Stomach (tissue), 8 donors: ENCODE measurements at regions not wholly inside any gene's neighbourhood (a gene's known extent, or its start where the extent isn't known, plus 50 kb on each side); places are given as distances from the start of the nearest gene placed in this dataset.

Experiments used
- DNase-seq, 2 donors: peaks; one replicate each; pipeline versions ENCODE4 v3.0.0 to v3.0.0-alpha.2; 2013 to 2019
- H3K27ac ChIP-seq, 5 donors: fragments of 200-600 bp in 4 of 5; sonication (generic) in 4 of 5; one replicate each; pipeline ENCODE4 v1.5.1; 2013 to 2019; ENCODE audit warnings: mild to moderate bottlenecking in 1 of 5, moderate library complexity in 1 of 5
- H3K27me3 ChIP-seq, 3 donors: fragments of 200-600 bp; sonication (generic); one replicate each; pipeline ENCODE4 v1.5.1; 2017 to 2019; ENCODE audit warnings: mixed run types in 1 of 3
- H3K36me3 ChIP-seq, 4 donors: fragments of 200-600 bp; sonication (generic); 1 replicate in 3 of 4; 2 replicates in 1 of 4; pipeline ENCODE4 v1.5.1; 2016 to 2019
- H3K4me1 ChIP-seq, 4 donors: fragments of 200-600 bp; sonication (generic); one replicate each; pipeline ENCODE4 v1.5.1; 2016 to 2019
- H3K4me3 ChIP-seq, 4 donors: fragments of 200-600 bp; sonication (generic) in 3 of 4; one replicate each; pipeline ENCODE4 v1.5.1; 2016 to 2019; ENCODE audit warnings: mild to moderate bottlenecking in 1 of 4
- H3K9me3 ChIP-seq, 4 donors: fragments of 200-600 bp; sonication (generic); one replicate each; pipeline ENCODE4 v1.5.1; 2016 to 2019
- EP300 ChIP-seq: sonication (generic); formaldehyde crosslinking; IDR thresholded peaks from one replicate; pipeline ENCODE4 v1.6.1; 2017; ENCODE audit warnings: antibody characterized with exemption
- POLR2A ChIP-seq, 4 donors: fragments of 450-650 bp; IDR thresholded peaks; one replicate each; pipeline ENCODE4 v1.6.1; 2016; ENCODE audit warnings: antibody characterized with exemption in 4 of 4, control low read depth in 2 of 4, mild to moderate bottlenecking in 1 of 4, moderate library complexity in 1 of 4
- POLR2AphosphoS5 ChIP-seq, 3 donors: sonication (generic); formaldehyde crosslinking; IDR thresholded peaks; one replicate each; pipeline ENCODE4 v1.6.1; 2016; ENCODE audit warnings: antibody characterized with exemption in 3 of 3
- WGBS, 5 donors: extraction: QIAGEN DNeasy Blood & Tissue Kit in 3 of 5; methylation state at CpG; one replicate each; pipeline versions ENCODE4 v1.1.5 to v1.1.7; 2013 to 2018; 5-methylcytosine and 5-hydroxymethylcytosine counted together
- intact Hi-C: fragments of 100-400 bp; cut with DNase I; formaldehyde crosslinking; loops from one replicate; pipeline ENCODE4 v1.15.1; 2023; ENCODE audit warnings: low total_unique reads
- TF ChIP-seq, protein P1 (sequence below), 7 experiments: fragments of 450-650 bp in 4 of 7; fragments of 200-600 bp in 3 of 7; sonication (generic) in 3 of 7; IDR thresholded peaks; one replicate each; pipeline ENCODE4 v1.5.1; 2016 to 2019; ENCODE audit warnings: antibody characterized with exemption in 7 of 7, control low read depth in 2 of 7, mild to moderate bottlenecking in 1 of 7
- donor health status: healthy with polysubstance abuse.
- donor health status: Bipolar disorder and iron deficiency.
- donor health status: healthy.

DNA sequence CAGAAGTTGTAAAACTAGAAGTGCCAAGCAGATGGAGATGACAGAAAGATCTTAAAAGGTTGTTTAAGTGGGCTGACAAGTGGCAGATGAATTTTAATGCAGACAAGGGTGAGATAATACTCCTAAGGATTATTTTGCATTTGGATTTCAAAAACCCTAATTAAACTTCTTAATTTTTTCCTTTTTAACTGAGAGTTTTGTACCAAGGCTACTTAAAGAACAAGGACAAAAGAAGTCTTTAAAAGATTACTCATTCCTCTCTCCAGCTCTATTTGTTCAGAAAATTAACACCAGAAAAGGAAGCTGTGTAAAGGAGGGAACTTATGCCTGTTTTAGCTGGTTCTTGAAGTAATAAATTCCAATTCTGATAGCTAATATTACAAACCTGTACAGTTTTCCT, 275.4 kb downstream of the ETNK1 start:
- H3K4me3 ChIP-seq, result no peak overlapping the region
- no peaks in the 10 kb centered on the region for H3K9me3 ChIP-seq
- DNase-seq, result no peak
- no peaks in the 10 kb centered on the region for H3K36me3 ChIP-seq
- no peaks in the 10 kb centered on the region for H3K27me3 ChIP-seq
- intact Hi-C loops, result no loop called here
- H3K27ac ChIP-seq, result no peak overlapping the region
- no peak for TF ChIP-seq EP300
- TF ChIP-seq, protein P1, sequence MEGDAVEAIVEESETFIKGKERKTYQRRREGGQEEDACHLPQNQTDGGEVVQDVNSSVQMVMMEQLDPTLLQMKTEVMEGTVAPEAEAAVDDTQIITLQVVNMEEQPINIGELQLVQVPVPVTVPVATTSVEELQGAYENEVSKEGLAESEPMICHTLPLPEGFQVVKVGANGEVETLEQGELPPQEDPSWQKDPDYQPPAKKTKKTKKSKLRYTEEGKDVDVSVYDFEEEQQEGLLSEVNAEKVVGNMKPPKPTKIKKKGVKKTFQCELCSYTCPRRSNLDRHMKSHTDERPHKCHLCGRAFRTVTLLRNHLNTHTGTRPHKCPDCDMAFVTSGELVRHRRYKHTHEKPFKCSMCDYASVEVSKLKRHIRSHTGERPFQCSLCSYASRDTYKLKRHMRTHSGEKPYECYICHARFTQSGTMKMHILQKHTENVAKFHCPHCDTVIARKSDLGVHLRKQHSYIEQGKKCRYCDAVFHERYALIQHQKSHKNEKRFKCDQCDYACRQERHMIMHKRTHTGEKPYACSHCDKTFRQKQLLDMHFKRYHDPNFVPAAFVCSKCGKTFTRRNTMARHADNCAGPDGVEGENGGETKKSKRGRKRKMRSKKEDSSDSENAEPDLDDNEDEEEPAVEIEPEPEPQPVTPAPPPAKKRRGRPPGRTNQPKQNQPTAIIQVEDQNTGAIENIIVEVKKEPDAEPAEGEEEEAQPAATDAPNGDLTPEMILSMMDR (IDR thresholded peaks at IDR 0.05), result no peak
- TF ChIP-seq POLR2A (IDR thresholded peaks at IDR 0.05), result no peak
- no peak for TF ChIP-seq POLR2AphosphoS5 (IDR thresholded peaks at IDR 0.05)
- H3K4me1 ChIP-seq, result no peaks in the 10 kb centered on the region

DNA sequence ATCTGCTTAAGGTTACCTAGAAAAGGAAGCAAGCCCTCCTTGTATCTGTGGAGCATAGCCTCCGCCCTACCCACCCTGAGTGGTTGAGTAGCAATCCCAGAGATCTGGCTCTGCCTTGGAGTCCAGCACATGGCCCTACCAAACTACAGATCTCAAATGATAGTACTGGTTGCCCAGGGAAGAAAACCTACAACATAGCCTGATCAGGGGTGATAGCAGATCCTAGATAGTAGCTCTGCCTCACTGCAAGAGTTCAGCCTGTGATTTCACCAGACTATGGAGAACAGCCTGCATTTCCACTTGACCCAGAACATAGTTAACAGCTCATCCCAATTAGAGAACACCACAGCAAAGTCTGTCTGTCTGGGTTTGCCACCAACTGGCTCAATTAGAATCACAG, 279.5 kb downstream of the ETNK1 start:
- intact Hi-C loops, result no loop called here

DNA sequence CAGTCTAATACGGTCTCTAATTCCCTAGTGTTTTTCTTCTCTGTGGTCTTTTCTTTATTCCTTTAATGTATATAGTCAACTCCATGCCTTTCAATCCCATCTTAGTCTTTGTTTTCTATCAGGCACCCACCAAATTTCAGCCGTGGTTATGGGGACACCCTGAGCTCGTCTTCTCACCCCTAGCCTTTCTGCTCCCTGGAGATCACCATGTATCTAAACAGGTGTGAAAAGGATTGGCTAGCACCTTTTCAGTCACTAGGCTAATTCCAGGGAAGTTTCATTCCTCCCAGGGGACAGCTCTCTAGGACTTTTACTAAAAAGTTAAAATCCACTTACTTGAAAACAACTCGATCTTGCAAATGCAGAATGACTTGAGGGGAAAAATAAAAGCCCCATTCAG, 291.3 kb downstream of the ETNK1 start:
- Histone ChIP-seq H3K9me3 (no peaks in the 10 kb centered on the region), H3K27ac (no peak overlapping the region), H3K4me1 (no peaks in the 10 kb centered on the region), H3K27me3 (no peaks in the 10 kb centered on the region), H3K4me3 (no peak overlapping the region), H3K36me3 (no peaks in the 10 kb centered on the region)
- DNase-seq, result no peak
- no peak for TF ChIP-seq EP300
- no peak for TF ChIP-seq POLR2AphosphoS5 (IDR thresholded peaks at IDR 0.05)
- TF ChIP-seq, protein P1 (IDR thresholded peaks at IDR 0.05), result no peak
- TF ChIP-seq POLR2A (IDR thresholded peaks at IDR 0.05), result no peak
- intact Hi-C loops, result no loop called here
- 46 to 60% (median 52%) methylated on average over 4 of the region's 4 CpGs for WGBS, 5 donors

More for the DNA sequence above, 279.5 kb downstream of the ETNK1 start:
- Histone ChIP-seq H3K4me1 (no peaks in the 10 kb centered on the region), H3K9me3 (no peaks in the 10 kb centered on the region), H3K4me3 (no peak overlapping the region), H3K27me3 (no peaks in the 10 kb centered on the region), H3K27ac (no peak overlapping the region), H3K36me3 (no peaks in the 10 kb centered on the region)
- no peak for DNase-seq
- no peak for TF ChIP-seq EP300
- WGBS, 5 donors, result 68 to 88% (median 87%) methylated on average over 1 of the region's 1 CpG

DNA sequence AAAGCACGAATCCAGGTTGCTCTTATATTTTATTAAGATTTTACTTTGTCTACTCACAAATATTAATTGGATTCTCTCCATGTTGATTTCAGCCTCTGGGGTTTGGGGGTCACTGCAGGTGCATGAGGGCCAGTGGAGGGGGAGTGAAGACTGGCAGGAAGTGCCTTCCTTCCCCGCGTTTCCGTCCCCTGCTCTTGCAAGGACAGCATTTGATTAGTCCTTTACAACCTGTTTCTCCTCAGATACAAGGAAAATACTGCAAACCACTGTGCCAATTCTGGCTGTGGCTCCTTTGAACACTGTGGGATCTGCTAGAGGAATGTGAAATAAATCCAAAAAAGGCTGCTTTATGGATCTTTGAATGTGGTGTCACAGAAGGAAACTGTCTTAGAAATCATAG, 291.8 kb downstream of the ETNK1 start:
- H3K27ac ChIP-seq, result no peak overlapping the region
- H3K27me3 ChIP-seq, result no peaks in the 10 kb centered on the region
- 45 to 63% (median 47%) methylated on average over 4 of the region's 4 CpGs for WGBS, 5 donors
- no peaks in the 10 kb centered on the region for H3K9me3 ChIP-seq
- no peaks in the 10 kb centered on the region for H3K4me1 ChIP-seq
- no peak overlapping the region for H3K4me3 ChIP-seq
- no peaks in the 10 kb centered on the region for H3K36me3 ChIP-seq
- intact Hi-C loops, result no loop called here
- DNase-seq, result no peak
- TF ChIP-seq POLR2A (IDR thresholded peaks at IDR 0.05) (no peak), EP300 (no peak), POLR2AphosphoS5 (IDR thresholded peaks at IDR 0.05) (no peak)
- TF ChIP-seq, protein P1 (IDR thresholded peaks at IDR 0.05), result no peak

DNA sequence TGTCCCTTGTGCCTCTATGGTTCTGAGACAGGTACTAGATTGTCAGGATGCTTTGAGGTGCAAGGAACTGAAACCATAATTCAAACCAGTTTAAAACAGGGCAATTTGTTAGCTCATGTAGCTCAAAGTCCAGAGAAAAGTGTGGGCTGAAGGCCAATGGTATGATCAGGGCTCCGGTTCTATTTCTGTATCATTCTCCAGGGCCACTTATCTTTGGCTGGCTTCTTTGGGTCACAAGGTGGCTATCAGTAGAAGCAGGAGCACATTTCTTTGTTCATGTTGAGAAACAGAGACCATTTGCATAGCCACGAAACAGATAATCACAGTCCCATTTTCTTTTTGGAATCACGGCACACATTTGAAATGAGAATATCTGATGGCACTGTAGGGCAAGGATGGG, 294.9 kb downstream of the ETNK1 start:
- Histone ChIP-seq H3K36me3 (no peaks in the 10 kb centered on the region), H3K27ac (no peak overlapping the region), H3K4me1 (no peaks in the 10 kb centered on the region), H3K27me3 (no peaks in the 10 kb centered on the region), H3K9me3 (no peaks in the 10 kb centered on the region), H3K4me3 (no peak overlapping the region)
- intact Hi-C loops, result no loop called here
- no peak for DNase-seq
- TF ChIP-seq POLR2AphosphoS5 (IDR thresholded peaks at IDR 0.05) (no peak), POLR2A (IDR thresholded peaks at IDR 0.05) (no peak), EP300 (no peak)
- TF ChIP-seq, protein P1 (IDR thresholded peaks at IDR 0.05), result no peak
- WGBS, 5 donors, result 59 to 70% (median 63%) methylated on average over 3 of the region's 3 CpGs
